HTR-8/SVneo (cell line): ENCODE measurements at regions not wholly inside any gene's neighbourhood (a gene's known extent, or its start where the extent isn't known, plus 50 kb on each side); places are given as distances from the start of the nearest gene placed in this dataset.

Source experiments
- DNase-seq: peaks from one replicate; pipeline ENCODE4 v3.0.0; 2011; ENCODE audit warnings: low spot score, mixed read lengths; ENCODE audit not compliant: insufficient read length
- FAIRE-seq: peaks from 2 replicates; lab custom pipeline; 2011; peaks lifted over from hg19 to GRCh38; lab: Jason Lieb, UNC

- DNase-seq (peak; percentile 49), FAIRE-seq (no peak)
These were observed 906.1 kb downstream of the SLC4A3 start for GRCh38 chr2:220533485-220533884.

GRCh38 chr2:220539481-220539880 lies 912.1 kb downstream of the SLC4A3 start:
- DNase-seq = no peak
- no peak for FAIRE-seq

- FAIRE-seq = no peak
- no peak for DNase-seq
These were observed 916.6 kb downstream of the SLC4A3 start for GRCh38 chr2:220544049-220544448.

DNA sequence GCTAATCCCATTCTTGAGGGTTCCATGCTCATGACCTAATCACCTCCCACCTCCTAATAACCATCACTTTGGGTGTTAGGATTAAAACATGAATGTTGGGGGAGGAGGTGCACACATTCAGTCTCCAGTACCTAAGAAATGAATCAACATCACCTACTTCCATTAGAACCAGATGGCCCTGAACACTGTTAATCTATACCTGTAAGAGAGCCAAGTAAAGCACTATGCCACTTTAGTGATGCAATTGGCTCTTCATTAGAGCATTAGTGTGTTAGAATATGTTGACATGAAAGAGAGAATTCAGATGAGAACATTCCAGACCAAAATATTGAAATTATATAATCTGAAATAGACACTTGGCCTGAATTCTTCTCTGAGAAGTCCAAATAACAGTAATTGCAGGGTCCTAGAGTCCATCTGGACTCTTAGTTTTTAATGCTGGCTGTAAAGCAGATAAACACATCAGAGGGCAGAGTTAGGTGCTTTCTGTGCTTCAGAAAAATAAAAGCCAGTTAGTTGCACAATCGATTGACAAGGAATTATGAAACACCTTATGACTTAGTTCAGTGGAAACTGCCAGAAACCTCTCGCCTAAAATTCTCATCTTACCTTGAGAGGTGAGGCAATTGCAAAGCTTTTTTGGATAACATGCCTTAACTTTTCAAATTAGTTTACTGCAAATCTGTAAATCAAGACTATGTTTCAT lies 923.7 kb downstream of the SLC4A3 start:
- no peak for FAIRE-seq

DNA sequence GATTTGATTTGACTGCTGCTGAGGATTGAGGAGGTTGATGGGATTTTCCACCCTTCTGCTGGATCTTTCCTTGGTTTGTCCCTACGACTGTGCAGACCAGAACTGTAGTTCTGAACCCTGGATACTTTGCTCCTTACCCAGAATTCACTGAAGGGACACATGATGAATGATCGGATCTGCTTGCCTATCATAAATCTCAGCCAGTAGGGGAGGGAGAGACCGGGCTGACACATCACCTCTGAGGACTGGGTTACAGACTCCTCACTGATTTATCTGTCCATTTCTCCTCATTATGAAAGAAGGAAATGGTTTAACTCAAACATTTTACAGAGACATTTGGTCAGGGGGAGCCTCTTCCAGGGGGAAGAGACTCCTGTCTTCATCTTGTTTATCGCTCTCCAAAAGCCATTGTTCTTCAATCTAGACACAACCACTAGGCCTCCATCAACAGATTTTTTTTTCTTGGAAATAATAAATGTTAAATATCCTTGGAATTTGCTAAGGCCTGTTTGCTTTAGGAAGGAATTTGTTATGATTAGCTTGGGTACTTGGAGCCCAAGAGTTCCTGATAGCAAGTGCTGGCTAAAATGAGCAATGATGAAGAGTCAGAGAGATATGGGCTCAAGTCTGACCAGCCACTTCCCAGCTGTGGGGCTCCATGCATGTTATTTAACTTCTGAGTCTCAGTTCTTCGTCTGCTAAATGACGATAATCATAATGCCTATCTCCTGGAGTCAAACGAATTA lies 925.5 kb downstream of the SLC4A3 start:
- FAIRE-seq (no peak), DNase-seq (no peak)

More for the DNA sequence above, 923.7 kb downstream of the SLC4A3 start:
- no peak for DNase-seq

GRCh38 chr2:220555961-220556630 lies 928.7 kb downstream of the SLC4A3 start:
- no peak for FAIRE-seq

GRCh38 chr2:220556658-220557057 lies 929.2 kb downstream of the SLC4A3 start:
- DNase-seq (no peak), FAIRE-seq (no peak)

More at GRCh38 chr2:220555961-220556630, 928.7 kb downstream of the SLC4A3 start:
- DNase-seq = no peak

DNA sequence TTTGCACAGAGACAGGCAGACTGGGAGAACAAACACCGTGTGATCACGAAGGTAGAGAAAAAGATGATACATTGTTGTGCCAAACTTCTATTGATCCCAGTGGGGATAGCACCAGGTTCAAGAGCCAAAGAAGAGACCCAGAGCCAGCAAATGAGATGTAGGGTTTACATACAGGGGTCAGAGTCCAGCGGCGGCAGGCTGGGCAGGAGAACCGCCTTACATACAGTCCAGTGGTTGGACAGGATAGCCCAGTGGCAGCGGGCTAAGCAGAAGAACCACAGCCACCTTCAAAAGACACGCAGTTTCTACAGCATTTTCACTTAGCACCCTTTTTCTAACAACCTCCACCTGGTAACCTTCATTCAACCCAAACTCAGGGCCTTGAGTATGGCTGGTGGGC lies 932.8 kb downstream of the SLC4A3 start:
- DNase-seq = no peak
- no peak for FAIRE-seq

- no peak for DNase-seq
- FAIRE-seq = no peak
These were observed 935.1 kb downstream of the SLC4A3 start for GRCh38 chr2:220562375-220563140.

DNA sequence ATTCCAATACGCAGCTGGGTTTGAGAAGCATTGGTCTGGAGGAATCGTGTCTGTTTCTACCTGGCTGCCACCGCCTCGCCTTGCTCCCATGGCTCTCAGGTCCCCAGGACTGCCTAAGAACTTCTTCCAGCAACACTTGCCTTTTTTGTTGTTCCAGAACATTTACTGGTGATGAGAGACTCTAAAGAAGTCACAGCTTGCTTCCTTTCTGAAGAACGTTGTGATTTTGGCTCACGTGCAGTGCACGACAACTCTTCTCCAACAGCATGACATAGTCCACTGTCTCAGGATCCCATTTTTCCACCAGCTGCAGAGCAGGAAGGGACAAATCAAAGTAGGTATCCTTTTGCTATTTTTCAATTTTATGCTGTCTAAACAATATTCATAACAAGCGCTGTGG lies 940.9 kb downstream of the SLC4A3 start:
- FAIRE-seq (no peak), DNase-seq (no peak)

DNA sequence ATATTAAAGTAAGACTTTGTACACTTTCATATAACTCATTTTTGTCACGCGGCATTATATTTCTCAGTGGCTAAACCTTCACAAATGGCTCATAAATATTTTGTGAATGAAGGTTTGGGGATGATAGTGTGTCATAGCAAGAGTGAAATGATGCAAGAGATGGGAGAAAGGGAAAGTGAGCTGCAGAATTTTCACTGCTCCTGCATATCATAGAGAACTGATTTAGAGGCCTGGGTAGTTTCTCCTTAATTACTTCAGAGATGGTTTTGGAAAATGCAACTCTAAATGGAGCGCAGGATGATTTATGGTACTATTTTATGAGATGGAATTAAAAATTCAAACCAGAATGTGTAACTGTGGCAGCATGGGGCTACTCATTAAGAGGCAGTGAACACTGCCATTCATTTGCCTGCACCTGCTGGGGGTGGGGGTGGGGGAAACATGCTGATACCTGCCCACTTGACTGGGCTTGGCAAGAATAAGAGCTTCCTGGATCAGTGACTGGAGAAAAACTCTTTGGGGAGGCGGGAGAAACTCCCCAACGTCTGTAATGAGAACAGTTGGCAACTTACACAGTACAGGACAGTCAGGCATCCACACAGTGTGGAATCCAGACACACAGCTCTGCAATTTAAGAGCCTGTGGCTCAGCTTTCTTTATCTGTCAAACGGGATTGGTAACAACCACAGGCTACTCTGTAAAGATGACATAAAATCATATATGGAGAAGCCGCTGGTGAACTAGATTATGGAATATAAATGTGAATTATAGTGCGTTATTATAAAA lies 941.9 kb downstream of the SLC4A3 start:
- FAIRE-seq (no peak), DNase-seq (no peak)

GRCh38 chr2:220572385-220572784 lies 945.0 kb downstream of the SLC4A3 start:
- DNase-seq = no peak
- FAIRE-seq = no peak

- DNase-seq (no peak), FAIRE-seq (no peak)
These were observed 946.6 kb downstream of the SLC4A3 start for GRCh38 chr2:220574038-220574437.

DNA sequence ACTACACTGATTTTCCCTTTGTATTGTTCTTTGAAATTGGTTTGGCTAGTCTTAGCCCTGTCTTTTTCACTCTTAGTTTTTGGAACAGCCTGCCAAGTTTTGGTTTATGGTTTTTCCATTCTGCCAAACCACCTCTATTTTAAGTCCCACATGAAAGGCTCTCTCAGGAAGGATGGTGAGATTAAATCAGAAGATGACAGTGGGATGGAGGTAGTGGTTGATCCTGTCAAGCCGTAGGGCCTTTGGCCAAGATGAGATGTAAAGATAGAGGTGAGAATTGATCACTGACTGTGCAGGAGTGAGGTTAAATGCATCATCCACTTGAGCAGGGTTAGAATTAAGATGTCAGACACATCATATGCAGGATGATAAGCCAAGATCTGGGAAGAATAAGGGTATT lies 948.5 kb downstream of the SLC4A3 start:
- no peak for DNase-seq
- FAIRE-seq = no peak

DNA sequence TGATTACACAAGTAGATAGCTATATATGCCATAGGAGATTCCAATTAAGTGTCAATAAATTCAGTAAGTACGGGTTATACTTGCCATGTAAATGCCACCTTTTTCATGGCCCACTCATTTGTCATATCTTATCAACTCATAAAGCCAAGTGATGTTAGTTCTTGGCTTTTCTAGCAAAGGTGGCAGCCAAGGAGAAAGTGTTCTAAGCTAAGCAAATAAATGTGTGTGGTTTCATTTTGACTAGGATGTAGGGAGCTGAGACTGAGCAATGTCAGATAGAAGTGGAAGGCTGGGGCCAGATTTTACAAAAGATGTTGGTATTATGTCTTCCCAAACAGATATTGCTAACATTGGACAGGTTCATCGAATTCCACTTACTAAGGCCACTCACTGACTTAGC lies 952.0 kb downstream of the SLC4A3 start:
- FAIRE-seq (no peak), DNase-seq (no peak)

DNA sequence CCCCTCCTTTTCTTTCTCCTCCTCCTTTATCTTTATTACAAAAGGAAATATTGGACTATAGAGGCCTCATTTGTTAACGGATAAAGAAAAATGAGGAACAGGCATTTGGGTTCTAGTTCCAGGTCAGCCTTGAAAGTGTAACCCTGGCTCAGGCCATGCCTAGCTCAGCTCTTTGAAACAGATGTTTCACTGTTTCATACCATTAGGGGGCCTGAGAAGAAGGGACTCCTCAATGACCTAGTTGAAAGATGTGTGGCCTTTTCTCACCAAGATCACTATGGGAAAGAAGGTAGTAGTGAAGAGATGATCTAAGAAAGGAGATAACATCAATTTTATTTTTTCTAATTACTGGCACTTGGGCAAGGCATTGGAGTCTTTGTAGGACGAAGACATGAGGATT lies 952.7 kb downstream of the SLC4A3 start:
- FAIRE-seq (no peak), DNase-seq (no peak)

DNA sequence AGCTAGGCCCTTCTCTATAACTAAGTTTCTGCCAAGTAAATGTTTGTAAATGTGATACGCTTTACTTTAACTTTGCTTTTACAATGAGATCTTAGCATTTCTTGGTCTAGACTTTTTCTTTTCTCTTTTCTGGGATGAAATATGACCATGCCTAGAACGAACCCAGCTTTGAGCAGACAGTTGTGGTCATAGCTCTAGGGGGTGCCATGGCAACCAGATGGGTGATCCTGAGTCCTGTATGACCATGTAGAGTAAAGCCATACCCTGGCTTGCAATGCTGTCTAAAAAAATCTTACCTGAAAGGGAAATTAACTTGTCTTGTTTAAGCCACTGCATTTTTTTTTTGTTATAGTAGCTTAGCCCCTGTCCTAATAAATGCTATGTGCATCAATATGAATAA lies 956.3 kb downstream of the SLC4A3 start:
- FAIRE-seq (no peak), DNase-seq (no peak)

DNA sequence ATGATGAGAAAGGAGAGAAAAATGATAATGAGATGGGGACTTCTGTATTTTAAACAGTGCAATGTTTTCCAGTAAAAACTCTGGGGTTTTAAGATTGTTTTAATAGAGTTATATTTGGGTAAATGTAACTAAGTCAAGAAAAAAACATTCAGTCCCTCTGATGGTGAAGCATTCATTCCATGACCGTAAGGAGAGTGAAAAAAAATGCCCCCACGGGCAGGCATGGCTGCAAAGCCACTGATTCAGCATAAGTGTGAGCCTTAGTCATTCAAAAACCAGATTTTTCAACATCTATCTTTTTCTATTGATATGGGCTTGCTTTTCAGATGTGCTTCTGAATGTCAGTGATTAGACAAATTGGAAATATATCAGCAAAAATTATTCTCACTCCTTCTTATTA lies 957.8 kb downstream of the SLC4A3 start:
- no peak for FAIRE-seq
- no peak for DNase-seq

GRCh38 chr2:220586980-220587530 lies 959.6 kb downstream of the SLC4A3 start:
- no peak for FAIRE-seq
- DNase-seq = no peak
